ENCODE measurements at regions not wholly inside any gene's neighbourhood (a gene's known extent, or its start where the extent isn't known, plus 50 kb on each side); places are given as distances from the start of the nearest gene placed in this dataset.

DNA sequence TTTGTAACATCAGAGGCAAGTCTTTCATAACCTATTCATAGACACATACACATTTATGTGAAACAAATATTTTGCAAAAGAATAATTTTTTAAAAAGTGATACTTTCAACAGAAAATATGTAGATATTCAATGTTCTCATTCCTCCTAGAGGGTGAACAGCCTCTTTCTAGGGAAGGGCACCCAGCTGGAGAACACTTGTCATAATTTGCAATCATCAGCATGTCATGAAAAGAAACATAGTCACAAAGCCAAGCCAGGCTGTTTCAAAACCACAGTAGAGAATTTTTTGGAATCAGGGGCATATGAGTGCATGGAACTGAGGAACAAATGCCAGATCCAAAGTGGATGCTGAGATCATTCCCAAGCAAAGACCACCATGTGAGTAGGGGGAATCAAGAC lies 406.9 kb upstream of the ADAMTS9 start:
- TF ChIP-seq, protein P1, sequence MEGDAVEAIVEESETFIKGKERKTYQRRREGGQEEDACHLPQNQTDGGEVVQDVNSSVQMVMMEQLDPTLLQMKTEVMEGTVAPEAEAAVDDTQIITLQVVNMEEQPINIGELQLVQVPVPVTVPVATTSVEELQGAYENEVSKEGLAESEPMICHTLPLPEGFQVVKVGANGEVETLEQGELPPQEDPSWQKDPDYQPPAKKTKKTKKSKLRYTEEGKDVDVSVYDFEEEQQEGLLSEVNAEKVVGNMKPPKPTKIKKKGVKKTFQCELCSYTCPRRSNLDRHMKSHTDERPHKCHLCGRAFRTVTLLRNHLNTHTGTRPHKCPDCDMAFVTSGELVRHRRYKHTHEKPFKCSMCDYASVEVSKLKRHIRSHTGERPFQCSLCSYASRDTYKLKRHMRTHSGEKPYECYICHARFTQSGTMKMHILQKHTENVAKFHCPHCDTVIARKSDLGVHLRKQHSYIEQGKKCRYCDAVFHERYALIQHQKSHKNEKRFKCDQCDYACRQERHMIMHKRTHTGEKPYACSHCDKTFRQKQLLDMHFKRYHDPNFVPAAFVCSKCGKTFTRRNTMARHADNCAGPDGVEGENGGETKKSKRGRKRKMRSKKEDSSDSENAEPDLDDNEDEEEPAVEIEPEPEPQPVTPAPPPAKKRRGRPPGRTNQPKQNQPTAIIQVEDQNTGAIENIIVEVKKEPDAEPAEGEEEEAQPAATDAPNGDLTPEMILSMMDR (IDR thresholded peaks at IDR 0.05; ENCODE audit: insufficient read depth, low read length): no peak
- TF ChIP-seq POLR2AphosphoS5 (IDR thresholded peaks at IDR 0.05; ENCODE audit: low read depth): no peak

All from HL-60 (cell line).